ENCODE measurements at regions not wholly inside any gene's neighbourhood (a gene's known extent, or its start where the extent isn't known, plus 50 kb on each side); places are given as distances from the start of the nearest gene placed in this dataset.

- Histone ChIP-seq H3K27ac (ENCODE audit: low read length) (no peak overlapping the region), H3K4me2 (ENCODE audit: low read length) (no peak overlapping the region), H3K9me3 (ENCODE audit: low read length) (no peaks in the 10 kb centered on the region), H2AFZ (ENCODE audit: low read depth, low read length) (no peak overlapping the region), H3K9me2 (ENCODE audit: insufficient read depth, low read length) (no peaks in the 10 kb centered on the region), H3K27me3 (ENCODE audit: insufficient read depth, low read depth, low read length) (no peaks in the 10 kb centered on the region), H4K20me1 (ENCODE audit: insufficient read depth) (no peaks in the 10 kb centered on the region), H3K36me3 (ENCODE audit: insufficient read depth, low read length) (no peaks in the 10 kb centered on the region), H3F3A (ENCODE audit: insufficient read depth, low read length, poor library complexity, severe bottlenecking) (no peaks in the 10 kb centered on the region), H3K79me2 (replicated peaks; ENCODE audit: insufficient read depth, low read length) (no peaks in the 10 kb centered on the region), H3K9ac (ENCODE audit: low read length) (no peak overlapping the region), H3K4me3 (ENCODE audit: low read length) (no peak overlapping the region)
- TF ChIP-seq CTCF (IDR thresholded peaks at IDR 0.05; ENCODE audit: poor library complexity, severe bottlenecking) (no peak), POLR2AphosphoS5 (IDR thresholded peaks at IDR 0.05) (no peak), MXI1 (conservative IDR thresholded peaks at IDR 0.05; ENCODE audit: poor library complexity, severe bottlenecking) (no peak), SMC3 (conservative IDR thresholded peaks at IDR 0.05; ENCODE audit: poor library complexity) (no peak), EP300 (conservative IDR thresholded peaks at IDR 0.05; ENCODE audit: poor library complexity, severe bottlenecking) (no peak), REST (IDR thresholded peaks at IDR 0.05; ENCODE audit: borderline replicate concordance) (no peak), EZH2 (IDR thresholded peaks at IDR 0.05; ENCODE audit: borderline replicate concordance, insufficient read depth, low read length, poor library complexity, severe bottlenecking) (no peak)
Measured at GRCh38 chr15:87354661-87355410, 901.7 kb downstream of the NTRK3 start.

- H3K9me2 ChIP-seq (ENCODE audit: insufficient read depth, low read length) = no peaks in the 10 kb centered on the region
- H4K20me1 ChIP-seq (ENCODE audit: insufficient read depth) = no peaks in the 10 kb centered on the region
- H3K36me3 ChIP-seq (ENCODE audit: insufficient read depth, low read length) = no peaks in the 10 kb centered on the region
- no peak overlapping the region for H2AFZ ChIP-seq (ENCODE audit: low read depth, low read length)
- no peaks in the 10 kb centered on the region for H3K79me2 ChIP-seq (replicated peaks; ENCODE audit: insufficient read depth, low read length)
- no peak overlapping the region for H3K27ac ChIP-seq (ENCODE audit: low read length)
- no peak overlapping the region for H3K4me2 ChIP-seq (ENCODE audit: low read length)
- no peak overlapping the region for H3K4me3 ChIP-seq (ENCODE audit: low read length)
- H3K9me3 ChIP-seq (ENCODE audit: low read length) = no peaks in the 10 kb centered on the region
- H3K9ac ChIP-seq (ENCODE audit: low read length) = no peak overlapping the region
- no peaks in the 10 kb centered on the region for H3F3A ChIP-seq (ENCODE audit: insufficient read depth, low read length, poor library complexity, severe bottlenecking)
- H3K27me3 ChIP-seq (ENCODE audit: insufficient read depth, low read depth, low read length) = no peaks in the 10 kb centered on the region
- TF ChIP-seq TAF1 (IDR thresholded peaks at IDR 0.05; ENCODE audit: low read depth) (no peak), CTCF (IDR thresholded peaks at IDR 0.05; ENCODE audit: poor library complexity, severe bottlenecking) (no peak), MXI1 (conservative IDR thresholded peaks at IDR 0.05; ENCODE audit: poor library complexity, severe bottlenecking) (no peak), REST (IDR thresholded peaks at IDR 0.05; ENCODE audit: borderline replicate concordance) (no peak), POLR2AphosphoS5 (IDR thresholded peaks at IDR 0.05) (no peak), EZH2 (IDR thresholded peaks at IDR 0.05; ENCODE audit: borderline replicate concordance, insufficient read depth, low read length, poor library complexity, severe bottlenecking) (no peak), SMC3 (conservative IDR thresholded peaks at IDR 0.05; ENCODE audit: poor library complexity) (no peak)
Measured at GRCh38 chr15:87349181-87349580, 907.4 kb downstream of the NTRK3 start.

Data from neural cell (in vitro differentiated cells).